MCF 10A (cell line): ENCODE measurements at regions not wholly inside any gene's neighbourhood (a gene's known extent, or its start where the extent isn't known, plus 50 kb on each side); places are given as distances from the start of the nearest gene placed in this dataset.

Experiments used
- BruUV-seq: library from RNA; stranded (reverse); fragments of 400-500 nt; replicated peaks from 2 replicates; lab custom pipeline; 2021; lab: Mats Ljungman, UMichigan
- CTCF ChIA-PET: fragments of 300-600 bp; sonication (Branson Sonifier 250); formaldehyde crosslinking; extraction: SDS; loops from one replicate; lab custom pipeline; 2021; ENCODE audit warnings: antibody characterized with exemption, inconsistent platforms; lab: Yijun Ruan, JAX
- POLR2A ChIA-PET: fragments of 300-600, 350-650 bp; sonication (Branson Sonifier 250); formaldehyde crosslinking; extraction: SDS; loops from one replicate; lab custom pipeline; 2020; ENCODE audit warnings: antibody characterized with exemption, inconsistent platforms; lab: Yijun Ruan, JAX
- DNase-seq: peaks from one replicate; pipeline ENCODE4 v3.0.0-alpha.2; 2018; ENCODE audit not compliant: unreplicated experiment
- H3K27ac Mint-ChIP-seq: one replicate; pipeline ENCODE4 v1.8.0; 2022; ENCODE audit warnings: mild to moderate bottlenecking, low read depth, mixed read lengths; ENCODE audit not compliant: unreplicated experiment
- H3K27me3 Mint-ChIP-seq: one replicate; pipeline ENCODE4 v1.8.0; 2022; ENCODE audit warnings: mixed read lengths; ENCODE audit not compliant: insufficient read depth, unreplicated experiment
- H3K36me3 Mint-ChIP-seq: one replicate; pipeline ENCODE4 v1.8.0; 2022; ENCODE audit warnings: mild to moderate bottlenecking, moderate library complexity, mixed read lengths; ENCODE audit not compliant: insufficient read depth, unreplicated experiment
- H3K4me1 Mint-ChIP-seq: one replicate; pipeline ENCODE4 v1.8.0; 2022; ENCODE audit warnings: mixed read lengths; ENCODE audit not compliant: insufficient read depth, unreplicated experiment
- H3K4me3 Mint-ChIP-seq: one replicate; pipeline ENCODE4 v1.8.0; 2022; ENCODE audit warnings: mild to moderate bottlenecking, moderate library complexity, mixed read lengths; ENCODE audit not compliant: unreplicated experiment
- H3K9me3 Mint-ChIP-seq: one replicate; pipeline ENCODE4 v1.8.0; 2022; ENCODE audit warnings: mixed read lengths; ENCODE audit not compliant: unreplicated experiment
- intact Hi-C: fragments of 100-400 bp; cut with micrococcal nuclease; formaldehyde crosslinking; loops from 2 replicates; pipeline ENCODE4 v1.14.1; 2022
- TF ChIP-seq, protein P1 (sequence below): fragments of 200-600 bp; IDR thresholded peaks from one replicate; pipeline ENCODE4 v1.8.0; 2022; ENCODE audit warnings: antibody characterized with exemption, mild to moderate bottlenecking; ENCODE audit not compliant: unreplicated experiment

DNA sequence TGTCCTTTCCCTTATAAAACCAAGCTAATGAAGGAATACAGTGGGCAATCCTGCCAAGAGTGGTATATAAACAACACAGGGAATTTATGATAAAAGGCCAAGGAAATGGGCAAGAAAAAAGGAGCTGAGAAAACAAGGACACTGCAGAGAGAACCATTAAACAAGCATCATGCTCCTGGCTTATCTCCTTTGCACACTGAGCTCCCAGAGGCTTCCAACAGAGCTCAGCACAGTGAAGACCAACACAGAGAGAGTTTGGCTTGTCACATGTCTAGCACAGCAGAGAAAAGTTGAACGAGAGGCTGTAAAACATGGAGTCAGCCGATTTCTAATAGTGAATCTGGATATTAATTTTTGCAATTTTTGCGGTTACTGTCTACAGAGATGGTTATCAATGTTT, 68.0 kb upstream of the KLF7 start:
- H3K4me1 Mint-ChIP-seq, result peaks cover 12% of the 10 kb centered on the region
- CTCF ChIA-PET, result interaction anchor here (1.2 kb wide), 1 partner anchor 111 kb away, joined by 3 read pairs; no protein-coding TSS in a partner anchor
- H3K27me3 Mint-ChIP-seq, result no peaks in the 10 kb centered on the region

GRCh38 chr2:207235621-207236020, 69.9 kb upstream of the KLF7 start:
- no peaks in the 10 kb centered on the region for H3K9me3 Mint-ChIP-seq
- H3K4me3 Mint-ChIP-seq, result no peak overlapping the region
- H3K36me3 Mint-ChIP-seq, result no peaks in the 10 kb centered on the region
- intact Hi-C loops, result loop anchor here (5.0 to 10.0 kb wide), 4 partner anchors 68 to 431 kb away; partner anchors contain the start of gene KLF7
- H3K4me1 Mint-ChIP-seq, result peaks cover 12% of the 10 kb centered on the region
- CTCF ChIA-PET, result interaction anchor here (1.0 to 1.5 kb wide), 4 partner anchors 15 to 238 kb away, joined by 3 to 4 read pairs (median 4); no protein-coding TSS in a partner anchor
- no peak for DNase-seq
- no TSS peak for BruUV-seq
- TF ChIP-seq, protein P1, sequence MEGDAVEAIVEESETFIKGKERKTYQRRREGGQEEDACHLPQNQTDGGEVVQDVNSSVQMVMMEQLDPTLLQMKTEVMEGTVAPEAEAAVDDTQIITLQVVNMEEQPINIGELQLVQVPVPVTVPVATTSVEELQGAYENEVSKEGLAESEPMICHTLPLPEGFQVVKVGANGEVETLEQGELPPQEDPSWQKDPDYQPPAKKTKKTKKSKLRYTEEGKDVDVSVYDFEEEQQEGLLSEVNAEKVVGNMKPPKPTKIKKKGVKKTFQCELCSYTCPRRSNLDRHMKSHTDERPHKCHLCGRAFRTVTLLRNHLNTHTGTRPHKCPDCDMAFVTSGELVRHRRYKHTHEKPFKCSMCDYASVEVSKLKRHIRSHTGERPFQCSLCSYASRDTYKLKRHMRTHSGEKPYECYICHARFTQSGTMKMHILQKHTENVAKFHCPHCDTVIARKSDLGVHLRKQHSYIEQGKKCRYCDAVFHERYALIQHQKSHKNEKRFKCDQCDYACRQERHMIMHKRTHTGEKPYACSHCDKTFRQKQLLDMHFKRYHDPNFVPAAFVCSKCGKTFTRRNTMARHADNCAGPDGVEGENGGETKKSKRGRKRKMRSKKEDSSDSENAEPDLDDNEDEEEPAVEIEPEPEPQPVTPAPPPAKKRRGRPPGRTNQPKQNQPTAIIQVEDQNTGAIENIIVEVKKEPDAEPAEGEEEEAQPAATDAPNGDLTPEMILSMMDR, result no peak
- POLR2A ChIA-PET, result interaction anchor here (1.2 to 6.8 kb wide), 4 partner anchors 20 to 237 kb away, joined by 3 to 172 read pairs (median 67); partner anchors contain the start of gene KLF7
- H3K27me3 Mint-ChIP-seq, result no peaks in the 10 kb centered on the region
- H3K27ac Mint-ChIP-seq, result no peak overlapping the region

More for the DNA sequence above, 68.0 kb upstream of the KLF7 start:
- no TSS peak for BruUV-seq
- DNase-seq, result no peak
- intact Hi-C loops, result loop anchor here (10.0 kb wide), 1 partner anchor 429 kb away; no protein-coding TSS in a partner anchor
- H3K27ac Mint-ChIP-seq, result no peak overlapping the region
- no peak overlapping the region for H3K4me3 Mint-ChIP-seq
- TF ChIP-seq, protein P1, result no peak
- no peaks in the 10 kb centered on the region for H3K36me3 Mint-ChIP-seq
- H3K9me3 Mint-ChIP-seq, result peaks cover 8% of the 10 kb centered on the region
- POLR2A ChIA-PET, result no interaction called here

GRCh38 chr2:207236156-207236935, 70.6 kb upstream of the KLF7 start:
- intact Hi-C loops, result loop anchor here (5.0 to 10.0 kb wide), 4 partner anchors 69 to 432 kb away; partner anchors contain the start of gene KLF7
- Mint-ChIP-seq H3K4me3 (no peak overlapping the region), H3K27me3 (no peaks in the 10 kb centered on the region), H3K4me1 (peaks cover 12% of the 10 kb centered on the region), H3K9me3 (no peaks in the 10 kb centered on the region), H3K36me3 (no peaks in the 10 kb centered on the region), H3K27ac (no peak overlapping the region)
- BruUV-seq, result no TSS peak
- no peak for DNase-seq
- ChIA-PET POLR2A (interaction anchor here (0.6 to 6.8 kb wide), 8 partner anchors 8 to 472 kb away, joined by 3 to 172 read pairs (median 3); partner anchors contain the start of genes KLF7 and MDH1B), CTCF (interaction anchor here (0.6 to 2.8 kb wide), 5 partner anchors 17 to 237 kb away, joined by 3 to 15 read pairs (median 4); no protein-coding TSS in a partner anchor)
- TF ChIP-seq, protein P1, result no peak
